SK-N-SH treated with all-trans-retinoic acid at 6 μM for 48 hours (cell line): ENCODE measurements at regions not wholly inside any gene's neighbourhood (a gene's known extent, or its start where the extent isn't known, plus 50 kb on each side); places are given as distances from the start of the nearest gene placed in this dataset.

Experiments
- ARNTL ChIP-seq: fragments of 450-650 bp; formaldehyde crosslinking; IDR thresholded peaks from 2 replicates; pipeline ENCODE4 v1.5.0; 2020; ENCODE audit warnings: low read depth, mild to moderate bottlenecking, moderate library complexity, borderline replicate concordance
- CREB5 ChIP-seq: fragments of 250-450 bp; sonication (Bioruptor Pico); IDR thresholded peaks from 2 replicates; pipeline ENCODE4 v1.5.1; 2020; ENCODE audit warnings: low read depth, mild to moderate bottlenecking, moderate library complexity
- CSDC2 ChIP-seq: fragments of 250-450 bp; sonication (Bioruptor Pico); IDR thresholded peaks from 2 replicates; pipeline ENCODE4 v1.5.0; 2020; ENCODE audit warnings: mild to moderate bottlenecking, moderate library complexity
- PATZ1 ChIP-seq: fragments of 250-450 bp; sonication (Bioruptor Pico); IDR thresholded peaks from 2 replicates; pipeline ENCODE4 v1.8.0; 2020; ENCODE audit warnings: mild to moderate bottlenecking, moderate library complexity, borderline replicate concordance
- SNAI2 ChIP-seq: fragments of 250-450 bp; sonication (Bioruptor Pico); IDR thresholded peaks from 2 replicates; pipeline ENCODE4 v1.5.0; 2020; ENCODE audit warnings: mild to moderate bottlenecking, moderate library complexity
- TCF4 ChIP-seq: fragments of 250-450 bp; sonication (Bioruptor Pico); IDR thresholded peaks from 2 replicates; pipeline ENCODE4 v1.8.0; 2021; ENCODE audit warnings: mild to moderate bottlenecking, moderate library complexity, borderline replicate concordance
- ZC3H10 ChIP-seq: fragments of 250-450 bp; sonication (Bioruptor Pico); IDR thresholded peaks from 2 replicates; pipeline ENCODE4 v1.5.1; 2021; ENCODE audit warnings: mild to moderate bottlenecking, moderate library complexity
- ZFP30 ChIP-seq: fragments of 450-650 bp; formaldehyde crosslinking; IDR thresholded peaks from 2 replicates; pipeline ENCODE4 v1.5.0; 2022; ENCODE audit warnings: mild to moderate bottlenecking, moderate library complexity
- ZNF565 ChIP-seq: fragments of 450-650 bp; formaldehyde crosslinking; conservative IDR thresholded peaks from 2 replicates; pipeline ENCODE4 v1.5.0; 2020; ENCODE audit warnings: low read depth, mild to moderate bottlenecking, moderate library complexity

- TF ChIP-seq CREB5, result no peak
- no peak for TF ChIP-seq ARNTL (CRISPR knock-in tag)
- no peak for TF ChIP-seq ZFP30 (CRISPR knock-in tag)
- no peak for TF ChIP-seq TCF4
- no peak for TF ChIP-seq ZNF565 (CRISPR knock-in tag)
- no peak for TF ChIP-seq PATZ1 (CRISPR knock-in tag)
- no peak for TF ChIP-seq CSDC2 (CRISPR knock-in tag)
- TF ChIP-seq ZC3H10 (CRISPR knock-in tag), result no peak
- TF ChIP-seq SNAI2 (CRISPR knock-in tag), result no peak
These were observed 145.7 kb upstream of the MEIS2 start for GRCh38 chr15:37246065-37246464.
